ENCODE measurements at regions not wholly inside any gene's neighbourhood (a gene's known extent, or its start where the extent isn't known, plus 50 kb on each side); places are given as distances from the start of the nearest gene placed in this dataset.

GRCh38 chr13:111937777-111938311, 129.1 kb upstream of the SOX1 start:
- TF ChIP-seq, protein P1, sequence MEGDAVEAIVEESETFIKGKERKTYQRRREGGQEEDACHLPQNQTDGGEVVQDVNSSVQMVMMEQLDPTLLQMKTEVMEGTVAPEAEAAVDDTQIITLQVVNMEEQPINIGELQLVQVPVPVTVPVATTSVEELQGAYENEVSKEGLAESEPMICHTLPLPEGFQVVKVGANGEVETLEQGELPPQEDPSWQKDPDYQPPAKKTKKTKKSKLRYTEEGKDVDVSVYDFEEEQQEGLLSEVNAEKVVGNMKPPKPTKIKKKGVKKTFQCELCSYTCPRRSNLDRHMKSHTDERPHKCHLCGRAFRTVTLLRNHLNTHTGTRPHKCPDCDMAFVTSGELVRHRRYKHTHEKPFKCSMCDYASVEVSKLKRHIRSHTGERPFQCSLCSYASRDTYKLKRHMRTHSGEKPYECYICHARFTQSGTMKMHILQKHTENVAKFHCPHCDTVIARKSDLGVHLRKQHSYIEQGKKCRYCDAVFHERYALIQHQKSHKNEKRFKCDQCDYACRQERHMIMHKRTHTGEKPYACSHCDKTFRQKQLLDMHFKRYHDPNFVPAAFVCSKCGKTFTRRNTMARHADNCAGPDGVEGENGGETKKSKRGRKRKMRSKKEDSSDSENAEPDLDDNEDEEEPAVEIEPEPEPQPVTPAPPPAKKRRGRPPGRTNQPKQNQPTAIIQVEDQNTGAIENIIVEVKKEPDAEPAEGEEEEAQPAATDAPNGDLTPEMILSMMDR (IDR thresholded peaks at IDR 0.05; ENCODE audit: low read depth, low read length, missing control alignments) = no peak
- in situ Hi-C loops (cut with HindIII; ENCODE audit: low sequenced_read_pairs) = no loop called here
- no peak for DNase-seq (ENCODE audit: low read depth)
- H3K4me3 ChIP-seq (ENCODE audit: low read depth, low read length) = no peak overlapping the region

DNA sequence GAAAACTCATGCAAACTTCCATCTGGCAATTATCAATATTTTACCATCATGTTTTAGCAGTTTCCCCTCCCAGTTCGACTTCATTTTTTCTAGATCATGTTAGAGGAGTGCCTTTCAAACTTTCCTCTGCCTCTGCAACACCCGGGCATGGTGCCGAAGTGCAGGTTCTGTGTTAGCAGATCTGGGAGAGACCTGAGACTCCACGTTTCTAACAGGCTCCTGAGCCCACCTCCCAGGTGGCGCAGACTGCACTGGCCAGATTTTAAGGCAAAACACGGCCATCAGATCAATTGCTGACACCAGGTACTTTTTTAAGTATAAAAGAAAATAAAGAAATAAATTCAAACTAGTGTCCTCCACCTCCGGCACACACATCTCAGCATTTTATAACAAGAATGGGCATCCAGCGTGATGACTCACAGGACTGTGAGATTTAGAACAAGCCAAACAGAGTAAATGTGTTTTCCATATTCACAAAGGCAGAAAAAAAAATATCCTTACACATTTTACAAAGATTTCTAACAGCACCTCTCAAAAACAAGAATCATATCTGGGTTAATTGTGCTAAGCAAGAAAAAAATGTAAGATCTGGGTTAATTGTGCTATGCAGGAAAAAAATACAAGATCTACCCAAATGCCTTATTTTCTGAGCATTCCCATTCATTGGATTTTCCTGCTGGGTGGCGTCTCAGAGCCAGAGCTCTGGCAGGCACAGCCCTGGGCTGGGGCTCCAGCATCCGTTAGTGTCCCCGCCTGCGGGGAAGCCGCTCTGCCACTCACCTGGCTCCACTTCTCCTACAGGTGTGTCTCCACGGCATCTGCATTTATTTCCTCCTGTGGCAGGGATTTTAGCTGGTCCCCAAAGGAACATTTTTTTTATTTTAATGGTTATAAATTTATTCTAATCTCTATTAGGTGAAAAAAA, 127.9 kb upstream of the SOX1 start:
- in situ Hi-C loops (cut with HindIII; ENCODE audit: low sequenced_read_pairs) = no loop called here
- TF ChIP-seq, protein P1 (IDR thresholded peaks at IDR 0.05; ENCODE audit: low read depth, low read length, missing control alignments) = no peak
- H3K4me3 ChIP-seq (ENCODE audit: low read depth, low read length) = no peak overlapping the region
- no peak for DNase-seq (ENCODE audit: low read depth)

GRCh38 chr13:111939666-111940278, 127.2 kb upstream of the SOX1 start:
- DNase-seq (ENCODE audit: low read depth) = no peak
- in situ Hi-C loops (cut with HindIII; ENCODE audit: low sequenced_read_pairs) = no loop called here
- no peak overlapping the region for H3K4me3 ChIP-seq (ENCODE audit: low read depth, low read length)
- TF ChIP-seq, protein P1 (IDR thresholded peaks at IDR 0.05; ENCODE audit: low read depth, low read length, missing control alignments) = no peak

GRCh38 chr13:111940892-111941291, 126.1 kb upstream of the SOX1 start:
- H3K4me3 ChIP-seq (ENCODE audit: low read depth, low read length) = no peak overlapping the region
- no peak for DNase-seq (ENCODE audit: low read depth)
- in situ Hi-C loops (cut with HindIII; ENCODE audit: low sequenced_read_pairs) = no loop called here
- TF ChIP-seq, protein P1 (IDR thresholded peaks at IDR 0.05; ENCODE audit: low read depth, low read length, missing control alignments) = no peak

- TF ChIP-seq, protein P1 (IDR thresholded peaks at IDR 0.05; ENCODE audit: low read depth, low read length, missing control alignments) = no peak
- H3K4me3 ChIP-seq (ENCODE audit: low read depth, low read length) = no peak overlapping the region
- in situ Hi-C loops (cut with HindIII; ENCODE audit: low sequenced_read_pairs) = no loop called here
- DNase-seq (ENCODE audit: low read depth) = no peak
Observed at GRCh38 chr13:111941845-111942447, 125.0 kb upstream of the SOX1 start.

- no peak overlapping the region for H3K4me3 ChIP-seq (ENCODE audit: low read depth, low read length)
- in situ Hi-C loops (cut with HindIII; ENCODE audit: low sequenced_read_pairs) = no loop called here
- TF ChIP-seq, protein P1 (IDR thresholded peaks at IDR 0.05; ENCODE audit: low read depth, low read length, missing control alignments) = no peak
Observed at GRCh38 chr13:111943229-111943795, 123.6 kb upstream of the SOX1 start.

More at GRCh38 chr13:111943229-111943795, 123.6 kb upstream of the SOX1 start:
- no peak for DNase-seq (ENCODE audit: low read depth)

All from astrocyte of the cerebellum (primary cell).